NCI-H774 (cell line): ENCODE measurements at regions not wholly inside any gene's neighbourhood (a gene's known extent, or its start where the extent isn't known, plus 50 kb on each side); places are given as distances from the start of the nearest gene placed in this dataset.

ENCODE experiments used
- DNase-seq: peaks from one replicate; lab custom pipeline; 2025; lab: John Stamatoyannopoulos, UW

GRCh38 chr18:33957707-33958106, 267.0 kb downstream of the NOL4 start:
- peak; percentile 60 for DNase-seq

- DNase-seq: no peak
Measured at GRCh38 chr18:33951031-33951430, 273.7 kb downstream of the NOL4 start.

GRCh38 chr18:33946336-33946735, 278.4 kb downstream of the NOL4 start:
- DNase-seq: no peak

GRCh38 chr18:33944493-33944892, 280.2 kb downstream of the NOL4 start:
- DNase-seq: no peak

- no peak for DNase-seq
Measured at GRCh38 chr18:33937270-33937816, 287.4 kb downstream of the NOL4 start.

- DNase-seq: no peak
Measured at GRCh38 chr18:33934258-33934657, 290.5 kb downstream of the NOL4 start.

- no peak for DNase-seq
Measured at GRCh38 chr18:33928231-33928630, 296.5 kb downstream of the NOL4 start.

- DNase-seq: peak; percentile 51
Measured at GRCh38 chr18:33924576-33924975, 300.1 kb downstream of the NOL4 start.

- peak; percentile 91 for DNase-seq
Measured at GRCh38 chr18:33923980-33924379, 300.7 kb downstream of the NOL4 start.

- no peak for DNase-seq
Measured at GRCh38 chr18:33918571-33918970, 306.1 kb downstream of the NOL4 start.

- DNase-seq: no peak
Measured at GRCh38 chr18:33916200-33916599, 308.5 kb downstream of the NOL4 start.

GRCh38 chr18:33914399-33914798, 310.3 kb downstream of the NOL4 start:
- no peak for DNase-seq

GRCh38 chr18:33906046-33906445, 318.7 kb downstream of the NOL4 start:
- no peak for DNase-seq

- DNase-seq: no peak
Measured at GRCh38 chr18:33901894-33902512, 322.7 kb downstream of the NOL4 start.

GRCh38 chr18:33900638-33901037, 322.6 kb downstream of the ASXL3 start:
- DNase-seq: no peak

- DNase-seq: no peak
Measured at GRCh38 chr18:33898427-33898826, 320.4 kb downstream of the ASXL3 start.

- DNase-seq: no peak
Measured at GRCh38 chr18:33878213-33878612, 300.2 kb downstream of the ASXL3 start.

GRCh38 chr18:33875029-33875565, 297.1 kb downstream of the ASXL3 start:
- no peak for DNase-seq

GRCh38 chr18:33873112-33873511, 295.1 kb downstream of the ASXL3 start:
- no peak for DNase-seq

- no peak for DNase-seq
Measured at GRCh38 chr18:33871363-33872025, 293.5 kb downstream of the ASXL3 start.

- DNase-seq: peak; percentile 47
Measured at GRCh38 chr18:33870059-33870458, 292.0 kb downstream of the ASXL3 start.

GRCh38 chr18:33866386-33866785, 288.4 kb downstream of the ASXL3 start:
- no peak for DNase-seq

GRCh38 chr18:33863912-33864311, 285.9 kb downstream of the ASXL3 start:
- no peak for DNase-seq

- DNase-seq: no peak
Measured at GRCh38 chr18:33854827-33855139, 276.8 kb downstream of the ASXL3 start.
